ENCODE measurements at regions not wholly inside any gene's neighbourhood (a gene's known extent, or its start where the extent isn't known, plus 50 kb on each side); places are given as distances from the start of the nearest gene placed in this dataset.

DNA sequence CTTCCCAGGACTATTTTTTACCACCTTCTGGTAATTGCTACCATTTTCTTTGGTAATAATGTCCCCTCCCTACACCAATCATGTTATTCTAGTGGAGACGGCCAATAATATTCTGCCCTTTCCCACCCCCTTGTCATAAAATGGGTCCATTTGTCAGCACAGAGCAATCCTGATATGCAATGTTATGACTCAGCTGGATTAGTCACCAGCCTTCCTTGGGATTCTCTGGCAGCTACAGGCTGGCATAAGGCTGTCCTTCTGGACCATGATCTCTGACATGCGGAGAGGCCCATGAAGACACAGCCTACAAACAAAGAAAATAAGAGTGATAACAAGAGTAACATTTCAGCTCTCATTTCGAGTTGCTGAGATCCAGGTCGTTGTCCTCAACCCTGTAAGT is 222.0 kb upstream of the CPNE8 start:
- Histone ChIP-seq H3K9ac (ENCODE audit: low read depth in 1 of 2, low read length in 2 of 2) (no peak overlapping the region), H3K4me1 (ENCODE audit: control insufficient read depth in 2 of 2, insufficient read depth in 2 of 2, low read length in 2 of 2) (no peaks in the 10 kb centered on the region), H3K27me3 (ENCODE audit: control insufficient read depth in 2 of 2, insufficient read depth in 2 of 2, low read length in 2 of 2) (no peaks in the 10 kb centered on the region), H3K36me3 (ENCODE audit: control insufficient read depth in 2 of 2, insufficient read depth in 2 of 2, low read length in 2 of 2) (no peaks in the 10 kb centered on the region), H3K9me3 (ENCODE audit: control insufficient read depth in 2 of 2, low read length in 2 of 2) (no peaks in the 10 kb centered on the region), H3K27ac (ENCODE audit: low read depth in 2 of 2, low read length in 2 of 2) (no peak overlapping the region), H3K4me3 (ENCODE audit: low read length in 2 of 2) (no peak overlapping the region)

GRCh38 chr12:39125566-39125965 is 220.2 kb upstream of the CPNE8 start:
- no peaks in the 10 kb centered on the region for H3K4me1 ChIP-seq (ENCODE audit: control insufficient read depth in 2 of 2, insufficient read depth in 2 of 2, low read length in 2 of 2)
- no peaks in the 10 kb centered on the region for H3K27me3 ChIP-seq (ENCODE audit: control insufficient read depth in 2 of 2, insufficient read depth in 2 of 2, low read length in 2 of 2)
- H3K9ac ChIP-seq (ENCODE audit: low read depth in 1 of 2, low read length in 2 of 2): no peak overlapping the region
- H3K36me3 ChIP-seq (ENCODE audit: control insufficient read depth in 2 of 2, insufficient read depth in 2 of 2, low read length in 2 of 2): no peaks in the 10 kb centered on the region
- no peaks in the 10 kb centered on the region for H3K9me3 ChIP-seq (ENCODE audit: control insufficient read depth in 2 of 2, low read length in 2 of 2)
- H3K4me3 ChIP-seq (ENCODE audit: low read length in 2 of 2): no peak overlapping the region
- H3K27ac ChIP-seq (ENCODE audit: low read depth in 2 of 2, low read length in 2 of 2): no peak overlapping the region

DNA sequence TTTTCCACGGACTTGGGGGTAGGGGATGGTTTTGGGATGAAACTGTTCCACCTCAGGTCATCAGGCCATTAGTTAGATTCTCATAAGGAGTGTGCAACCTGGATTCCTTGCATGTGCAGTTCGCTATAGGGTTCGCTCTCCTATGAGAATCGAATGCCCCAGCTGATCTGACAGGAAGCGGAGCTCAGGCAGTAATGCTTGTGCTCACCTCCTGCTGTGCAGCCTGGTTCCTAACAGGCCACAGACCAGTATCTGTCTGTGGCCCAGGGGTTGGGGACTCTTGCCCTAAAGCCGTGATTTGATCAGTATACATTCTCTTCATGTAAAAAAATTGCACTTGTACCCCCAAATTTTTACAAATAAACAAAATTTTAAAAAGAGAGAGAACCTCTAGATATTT is 219.4 kb upstream of the CPNE8 start:
- no peak overlapping the region for H3K4me3 ChIP-seq (ENCODE audit: low read length in 2 of 2)
- H3K4me1 ChIP-seq (ENCODE audit: control insufficient read depth in 2 of 2, insufficient read depth in 2 of 2, low read length in 2 of 2): no peaks in the 10 kb centered on the region
- H3K36me3 ChIP-seq (ENCODE audit: control insufficient read depth in 2 of 2, insufficient read depth in 2 of 2, low read length in 2 of 2): no peaks in the 10 kb centered on the region
- no peak overlapping the region for H3K9ac ChIP-seq (ENCODE audit: low read depth in 1 of 2, low read length in 2 of 2)
- H3K27me3 ChIP-seq (ENCODE audit: control insufficient read depth in 2 of 2, insufficient read depth in 2 of 2, low read length in 2 of 2): no peaks in the 10 kb centered on the region
- H3K9me3 ChIP-seq (ENCODE audit: control insufficient read depth in 2 of 2, low read length in 2 of 2): no peaks in the 10 kb centered on the region
- H3K27ac ChIP-seq (ENCODE audit: low read depth in 2 of 2, low read length in 2 of 2): no peak overlapping the region

DNA sequence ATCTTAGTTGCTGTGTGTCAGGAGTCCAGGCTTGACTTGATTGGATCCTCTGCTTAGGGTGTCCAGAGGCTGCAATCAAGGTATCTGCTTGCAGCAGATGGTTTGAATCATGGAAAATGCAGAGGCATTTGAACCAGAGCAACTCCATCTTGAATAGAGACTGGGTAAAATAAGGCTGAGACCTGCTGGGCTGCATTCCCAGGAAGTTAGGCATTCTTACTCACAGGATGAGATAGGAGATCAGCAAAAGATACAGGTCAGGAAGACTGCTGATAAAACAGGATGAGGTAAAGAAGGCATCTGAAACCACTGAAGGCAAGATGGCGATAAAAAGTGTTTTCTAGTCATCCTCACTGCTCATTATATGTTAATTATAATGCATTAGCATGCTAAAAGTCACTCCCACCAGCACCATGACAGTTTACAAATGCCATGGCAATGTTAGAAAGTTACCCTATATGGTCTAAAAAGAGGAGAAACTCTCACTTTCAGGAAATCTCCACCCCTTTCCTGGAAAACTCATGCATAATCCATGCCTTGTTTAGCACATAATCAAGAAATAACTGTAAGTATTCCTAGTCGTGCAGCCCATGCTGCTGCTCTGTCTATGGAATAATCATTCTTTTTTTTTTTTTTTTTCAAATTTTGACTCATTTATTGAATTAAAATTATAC is 218.3 kb upstream of the CPNE8 start:
- no peaks in the 10 kb centered on the region for H3K9me3 ChIP-seq (ENCODE audit: control insufficient read depth in 2 of 2, low read length in 2 of 2)
- no peaks in the 10 kb centered on the region for H3K4me1 ChIP-seq (ENCODE audit: control insufficient read depth in 2 of 2, insufficient read depth in 2 of 2, low read length in 2 of 2)
- H3K4me3 ChIP-seq (ENCODE audit: low read length in 2 of 2): no peak overlapping the region
- no peaks in the 10 kb centered on the region for H3K36me3 ChIP-seq (ENCODE audit: control insufficient read depth in 2 of 2, insufficient read depth in 2 of 2, low read length in 2 of 2)
- no peak overlapping the region for H3K27ac ChIP-seq (ENCODE audit: low read depth in 2 of 2, low read length in 2 of 2)
- no peak overlapping the region for H3K9ac ChIP-seq (ENCODE audit: low read depth in 1 of 2, low read length in 2 of 2)
- H3K27me3 ChIP-seq (ENCODE audit: control insufficient read depth in 2 of 2, insufficient read depth in 2 of 2, low read length in 2 of 2): no peaks in the 10 kb centered on the region

- H3K36me3 ChIP-seq (ENCODE audit: control insufficient read depth in 2 of 2, insufficient read depth in 2 of 2, low read length in 2 of 2): no peaks in the 10 kb centered on the region
- no peaks in the 10 kb centered on the region for H3K27me3 ChIP-seq (ENCODE audit: control insufficient read depth in 2 of 2, insufficient read depth in 2 of 2, low read length in 2 of 2)
- no peak overlapping the region for H3K27ac ChIP-seq (ENCODE audit: low read depth in 2 of 2, low read length in 2 of 2)
- H3K9me3 ChIP-seq (ENCODE audit: control insufficient read depth in 2 of 2, low read length in 2 of 2): no peaks in the 10 kb centered on the region
- no peak overlapping the region for H3K9ac ChIP-seq (ENCODE audit: low read depth in 1 of 2, low read length in 2 of 2)
- H3K4me3 ChIP-seq (ENCODE audit: low read length in 2 of 2): no peak overlapping the region
- H3K4me1 ChIP-seq (ENCODE audit: control insufficient read depth in 2 of 2, insufficient read depth in 2 of 2, low read length in 2 of 2): no peaks in the 10 kb centered on the region
These were observed 217.3 kb upstream of the CPNE8 start for GRCh38 chr12:39122562-39123204.

GRCh38 chr12:39116861-39117260 is 211.5 kb upstream of the CPNE8 start:
- H3K4me3 ChIP-seq (ENCODE audit: low read length in 2 of 2): no peak overlapping the region
- H3K4me1 ChIP-seq (ENCODE audit: control insufficient read depth in 2 of 2, insufficient read depth in 2 of 2, low read length in 2 of 2): no peaks in the 10 kb centered on the region
- H3K9me3 ChIP-seq (ENCODE audit: control insufficient read depth in 2 of 2, low read length in 2 of 2): no peaks in the 10 kb centered on the region
- no peaks in the 10 kb centered on the region for H3K36me3 ChIP-seq (ENCODE audit: control insufficient read depth in 2 of 2, insufficient read depth in 2 of 2, low read length in 2 of 2)
- no peak overlapping the region for H3K9ac ChIP-seq (ENCODE audit: low read depth in 1 of 2, low read length in 2 of 2)
- H3K27ac ChIP-seq (ENCODE audit: low read depth in 2 of 2, low read length in 2 of 2): no peak overlapping the region
- no peaks in the 10 kb centered on the region for H3K27me3 ChIP-seq (ENCODE audit: control insufficient read depth in 2 of 2, insufficient read depth in 2 of 2, low read length in 2 of 2)

GRCh38 chr12:39112064-39112463 is 206.7 kb upstream of the CPNE8 start:
- Histone ChIP-seq H3K36me3 (ENCODE audit: control insufficient read depth in 2 of 2, insufficient read depth in 2 of 2, low read length in 2 of 2) (no peaks in the 10 kb centered on the region), H3K9ac (ENCODE audit: low read depth in 1 of 2, low read length in 2 of 2) (no peak overlapping the region), H3K4me1 (ENCODE audit: control insufficient read depth in 2 of 2, insufficient read depth in 2 of 2, low read length in 2 of 2) (no peaks in the 10 kb centered on the region), H3K9me3 (ENCODE audit: control insufficient read depth in 2 of 2, low read length in 2 of 2) (no peaks in the 10 kb centered on the region), H3K27ac (ENCODE audit: low read depth in 2 of 2, low read length in 2 of 2) (no peak overlapping the region), H3K4me3 (ENCODE audit: low read length in 2 of 2) (no peak overlapping the region), H3K27me3 (ENCODE audit: control insufficient read depth in 2 of 2, insufficient read depth in 2 of 2, low read length in 2 of 2) (no peaks in the 10 kb centered on the region)

- no peaks in the 10 kb centered on the region for H3K27me3 ChIP-seq (ENCODE audit: control insufficient read depth in 2 of 2, insufficient read depth in 2 of 2, low read length in 2 of 2)
- H3K9ac ChIP-seq (ENCODE audit: low read depth in 1 of 2, low read length in 2 of 2): no peak overlapping the region
- no peaks in the 10 kb centered on the region for H3K36me3 ChIP-seq (ENCODE audit: control insufficient read depth in 2 of 2, insufficient read depth in 2 of 2, low read length in 2 of 2)
- H3K4me1 ChIP-seq (ENCODE audit: control insufficient read depth in 2 of 2, insufficient read depth in 2 of 2, low read length in 2 of 2): no peaks in the 10 kb centered on the region
- no peaks in the 10 kb centered on the region for H3K9me3 ChIP-seq (ENCODE audit: control insufficient read depth in 2 of 2, low read length in 2 of 2)
- no peak overlapping the region for H3K27ac ChIP-seq (ENCODE audit: low read depth in 2 of 2, low read length in 2 of 2)
- H3K4me3 ChIP-seq (ENCODE audit: low read length in 2 of 2): no peak overlapping the region
These were observed 199.7 kb upstream of the CPNE8 start for GRCh38 chr12:39105111-39105510.

DNA sequence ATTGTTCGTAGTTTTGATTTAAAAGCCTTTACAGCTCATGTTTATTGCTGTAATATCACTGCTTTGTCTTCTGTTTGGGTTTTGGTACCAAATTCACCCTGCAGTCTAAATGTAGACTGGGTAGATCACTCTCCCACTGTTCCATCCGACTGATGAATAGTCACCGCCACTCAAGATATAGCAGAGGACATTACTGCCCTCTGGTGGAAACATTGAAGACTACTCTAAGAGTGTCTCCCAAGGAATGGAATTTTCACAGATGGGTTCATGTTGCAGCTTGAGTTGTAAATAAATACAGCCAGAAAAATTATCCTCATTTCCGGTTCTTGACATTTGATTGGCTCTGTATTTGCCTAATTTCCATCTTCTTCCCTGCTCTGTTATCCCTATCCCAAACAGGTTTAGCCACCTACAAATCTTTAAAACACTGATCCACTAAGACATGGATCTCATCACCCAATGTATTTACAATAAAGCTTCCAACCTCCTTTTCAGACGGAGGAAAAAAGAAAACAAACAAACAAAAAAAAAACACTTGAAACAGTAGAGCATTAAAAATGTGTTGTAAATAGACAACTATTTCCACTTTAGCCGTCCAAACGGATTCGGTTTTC is 198.3 kb upstream of the CPNE8 start:
- no peak overlapping the region for H3K4me3 ChIP-seq (ENCODE audit: low read length in 2 of 2)
- no peaks in the 10 kb centered on the region for H3K36me3 ChIP-seq (ENCODE audit: control insufficient read depth in 2 of 2, insufficient read depth in 2 of 2, low read length in 2 of 2)
- H3K27ac ChIP-seq (ENCODE audit: low read depth in 2 of 2, low read length in 2 of 2): no peak overlapping the region
- H3K9ac ChIP-seq (ENCODE audit: low read depth in 1 of 2, low read length in 2 of 2): no peak overlapping the region
- H3K9me3 ChIP-seq (ENCODE audit: control insufficient read depth in 2 of 2, low read length in 2 of 2): no peaks in the 10 kb centered on the region
- H3K27me3 ChIP-seq (ENCODE audit: control insufficient read depth in 2 of 2, insufficient read depth in 2 of 2, low read length in 2 of 2): no peaks in the 10 kb centered on the region
- no peaks in the 10 kb centered on the region for H3K4me1 ChIP-seq (ENCODE audit: control insufficient read depth in 2 of 2, insufficient read depth in 2 of 2, low read length in 2 of 2)

DNA sequence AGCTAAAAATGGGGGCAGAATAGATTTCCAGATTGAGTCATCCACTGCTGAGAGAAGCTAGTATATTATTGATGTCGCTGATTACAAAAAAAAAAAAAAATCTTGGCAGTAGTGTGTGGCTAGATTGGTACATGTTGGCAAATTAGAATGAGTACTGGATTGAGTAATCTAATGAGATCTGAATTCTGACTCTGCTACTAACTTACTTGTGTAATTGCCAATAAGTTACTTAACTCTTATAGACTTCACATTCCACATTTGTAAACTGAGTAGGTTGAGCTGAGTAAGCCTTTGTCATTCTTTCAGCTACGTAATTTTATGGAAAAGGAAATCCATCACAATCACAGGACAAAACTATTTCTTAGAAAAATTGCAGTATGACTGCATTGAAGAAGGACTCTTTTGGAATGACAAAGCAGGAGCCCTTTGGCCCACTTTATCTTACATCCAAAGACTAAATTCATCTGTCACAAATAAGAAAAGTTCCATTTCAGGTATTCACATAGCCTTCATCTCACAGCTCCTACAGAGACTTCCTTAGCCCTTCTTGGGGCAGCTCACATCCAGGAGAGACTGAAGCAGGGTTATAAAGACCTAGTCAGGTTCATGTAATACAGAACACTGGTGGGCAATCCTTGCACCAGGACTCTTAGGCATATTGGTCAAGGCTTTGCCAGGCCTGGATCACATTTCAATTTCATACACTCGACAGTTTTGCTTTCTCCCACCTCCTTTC is 197.3 kb upstream of the CPNE8 start:
- Histone ChIP-seq H3K4me3 (ENCODE audit: low read length in 2 of 2) (no peak overlapping the region), H3K9ac (ENCODE audit: low read depth in 1 of 2, low read length in 2 of 2) (no peak overlapping the region), H3K9me3 (ENCODE audit: control insufficient read depth in 2 of 2, low read length in 2 of 2) (no peaks in the 10 kb centered on the region), H3K27ac (ENCODE audit: low read depth in 2 of 2, low read length in 2 of 2) (no peak overlapping the region), H3K4me1 (ENCODE audit: control insufficient read depth in 2 of 2, insufficient read depth in 2 of 2, low read length in 2 of 2) (no peaks in the 10 kb centered on the region), H3K27me3 (ENCODE audit: control insufficient read depth in 2 of 2, insufficient read depth in 2 of 2, low read length in 2 of 2) (no peaks in the 10 kb centered on the region), H3K36me3 (ENCODE audit: control insufficient read depth in 2 of 2, insufficient read depth in 2 of 2, low read length in 2 of 2) (no peaks in the 10 kb centered on the region)

Measured in mucosa of rectum (tissue), 2 donors.